GM21381 (cell line): ENCODE measurements at regions not wholly inside any gene's neighbourhood (a gene's known extent, or its start where the extent isn't known, plus 50 kb on each side); places are given as distances from the start of the nearest gene placed in this dataset.
"Not testable (repeated sequence)": the region's sequence is repeated elsewhere in the genome, so short reads cannot be mapped to it uniquely, and the experiment has no call there.

Experiments
- ATAC-seq: cut with Tn5 transposase; IDR thresholded peaks from one replicate; pipeline ENCODE4 v1.9.1; 2021; ENCODE audit warnings: mild to moderate bottlenecking, moderate library complexity; ENCODE audit not compliant: unreplicated experiment

- no peak for ATAC-seq
These were observed 161.0 kb upstream of the SLC28A3 start for GRCh38 chr9:84501587-84501986.

GRCh38 chr9:84502066-84502465, 161.5 kb upstream of the SLC28A3 start:
- no peak for ATAC-seq

- no peak for ATAC-seq
These were observed 163.8 kb upstream of the SLC28A3 start for GRCh38 chr9:84504360-84504759.

- no peak for ATAC-seq
These were observed 157.9 kb upstream of the NTRK2 start for GRCh38 chr9:84511651-84512050.

GRCh38 chr9:84512493-84512892, 157.0 kb upstream of the NTRK2 start:
- ATAC-seq, result no peak

GRCh38 chr9:84513473-84513872, 156.1 kb upstream of the NTRK2 start:
- no peak for ATAC-seq

GRCh38 chr9:84513979-84514378, 155.6 kb upstream of the NTRK2 start:
- no peak for ATAC-seq

GRCh38 chr9:84514421-84514820, 155.1 kb upstream of the NTRK2 start:
- ATAC-seq, result no peak

- ATAC-seq, result no peak
These were observed 152.5 kb upstream of the NTRK2 start for GRCh38 chr9:84517026-84517425.

- no peak for ATAC-seq
These were observed 150.1 kb upstream of the NTRK2 start for GRCh38 chr9:84519413-84519812.

- ATAC-seq, result no peak
These were observed 148.3 kb upstream of the NTRK2 start for GRCh38 chr9:84521208-84521607.

- ATAC-seq, result not testable (repeated sequence)
These were observed 143.3 kb upstream of the NTRK2 start for GRCh38 chr9:84526211-84526610.

GRCh38 chr9:84527060-84527720, 142.3 kb upstream of the NTRK2 start:
- ATAC-seq, result not testable (repeated sequence)

- not testable (repeated sequence) for ATAC-seq
These were observed 133.6 kb upstream of the NTRK2 start for GRCh38 chr9:84535973-84536372.

- ATAC-seq, result no peak
These were observed 130.7 kb upstream of the NTRK2 start for GRCh38 chr9:84538879-84539278.

- ATAC-seq, result no peak
These were observed 127.0 kb upstream of the NTRK2 start for GRCh38 chr9:84542554-84542953.

- ATAC-seq, result no peak
These were observed 115.4 kb upstream of the NTRK2 start for GRCh38 chr9:84554069-84554664.

GRCh38 chr9:84556556-84556955, 113.0 kb upstream of the NTRK2 start:
- ATAC-seq, result no peak

GRCh38 chr9:84557751-84558150, 111.8 kb upstream of the NTRK2 start:
- no peak for ATAC-seq

- ATAC-seq, result no peak
These were observed 105.8 kb upstream of the NTRK2 start for GRCh38 chr9:84563691-84564090.

- ATAC-seq, result no peak
These were observed 101.7 kb upstream of the NTRK2 start for GRCh38 chr9:84567805-84568204.

GRCh38 chr9:84570482-84571154, 98.9 kb upstream of the NTRK2 start:
- no peak for ATAC-seq
